ENCODE measurements at regions not wholly inside any gene's neighbourhood (a gene's known extent, or its start where the extent isn't known, plus 50 kb on each side); places are given as distances from the start of the nearest gene placed in this dataset.

GRCh38 chr6:68225729-68226128, 409.4 kb upstream of the ADGRB3 start:
- ChIA-PET RAD21 (ENCODE audit: unreplicated experiment) (interaction anchor here (1.6 to 1.8 kb wide), 3 partner anchors 292 to 1159 kb away, joined by 5 to 20 read pairs (median 6); no protein-coding TSS in a partner anchor), CTCF (interaction anchor here (1.1 to 3.7 kb wide), 7 partner anchors 10 to 295 kb away, joined by 3 to 52 read pairs (median 8); no protein-coding TSS in a partner anchor), POLR2A (no interaction called here), SMC1A (ENCODE audit: uncharacterized antibody, unreplicated experiment) (interaction anchor here (1.2 to 3.9 kb wide), 3 partner anchors 33 to 293 kb away, joined by 3 to 45 read pairs (median 3); no protein-coding TSS in a partner anchor)
- Histone ChIP-seq H3K4me2 (ENCODE audit: control insufficient read depth, insufficient read depth) (no peak overlapping the region), H3K4me3 (no peak overlapping the region), H3K9me3 (replicated peaks; ENCODE audit: control insufficient read depth, insufficient read depth, low read length) (no peaks in the 10 kb centered on the region), H3K4me1 (ENCODE audit: control insufficient read depth, insufficient read depth, low read length) (no peaks in the 10 kb centered on the region), H3K79me2 (ENCODE audit: control insufficient read depth, insufficient read depth, low read length) (no peaks in the 10 kb centered on the region), H4K20me1 (ENCODE audit: control insufficient read depth, insufficient read depth) (no peaks in the 10 kb centered on the region), H3K27me3 (replicated peaks in 1 of 2; ENCODE audit: control insufficient read depth in 2 of 2, insufficient read depth in 2 of 2, low read length in 1 of 2) (no peaks in the 10 kb centered on the region), H3K9ac (ENCODE audit: control insufficient read depth, insufficient read depth, low read length) (no peak overlapping the region), H3K27ac (ENCODE audit: control insufficient read depth, insufficient read depth) (no peak overlapping the region), H3K36me3 (ENCODE audit: control insufficient read depth in 2 of 2, insufficient read depth in 2 of 2, low read length in 1 of 2) (no peaks in the 10 kb centered on the region), H2AFZ (ENCODE audit: control insufficient read depth, low read depth, low read length) (no peak overlapping the region)
- TF ChIP-seq SUPT20H (IDR thresholded peaks at IDR 0.05; ENCODE audit: borderline replicate concordance, control insufficient read depth, low read depth, low read length) (no peak), YBX1 (IDR thresholded peaks at IDR 0.05) (no peak), MEF2B (IDR thresholded peaks at IDR 0.05; ENCODE audit: partially characterized antibody, poor library complexity, severe bottlenecking) (no peak), E4F1 (IDR thresholded peaks at IDR 0.05; ENCODE audit: borderline replicate concordance, partially characterized antibody) (no peak), TAF1 (IDR thresholded peaks at IDR 0.05; ENCODE audit: borderline replicate concordance, low read depth, low read length) (no peak), TARDBP (IDR thresholded peaks at IDR 0.05; ENCODE audit: borderline replicate concordance) (no peak)
- BruUV-seq (replicated peaks): no TSS peak
- in situ Hi-C loops (cut with MboI): no loop called here
- ATAC-seq (no peak), DNase-seq (ENCODE audit: low read depth, low spot score) (no peak), FAIRE-seq (no peak)
- intact Hi-C loops (cut with micrococcal nuclease; ENCODE audit: unreplicated experiment): loop anchor here (1.0 to 10.0 kb wide), 2 partner anchors 292 to 1161 kb away; no protein-coding TSS in a partner anchor
